Fibroblast of lung (primary cell): ENCODE measurements at regions not wholly inside any gene's neighbourhood (a gene's known extent, or its start where the extent isn't known, plus 50 kb on each side); places are given as distances from the start of the nearest gene placed in this dataset.
"Not testable (repeated sequence)": the region's sequence is repeated elsewhere in the genome, so short reads cannot be mapped to it uniquely, and the experiment has no call there.

Experiments used
- EZH2 ChIP-seq: IDR thresholded peaks from 2 replicates; pipeline ENCODE4 v1.5.1; 2012; ENCODE audit warnings: low read length, control low read depth, mild to moderate bottlenecking; ENCODE audit errors: missing control alignments
- TF ChIP-seq, protein P1 (sequence below), 2 donors: IDR thresholded peaks in 1 of 2; conservative IDR thresholded peaks in 1 of 2; 1 replicate in 1 of 2; 2 replicates in 1 of 2; pipeline ENCODE4 v1.5.1; 2011 to 2012; ENCODE audit warnings: low read length in 2 of 2, control low read depth in 1 of 2, inconsistent platforms in 1 of 2, low read depth in 1 of 2, mild to moderate bottlenecking in 1 of 2

- TF ChIP-seq, protein P1, sequence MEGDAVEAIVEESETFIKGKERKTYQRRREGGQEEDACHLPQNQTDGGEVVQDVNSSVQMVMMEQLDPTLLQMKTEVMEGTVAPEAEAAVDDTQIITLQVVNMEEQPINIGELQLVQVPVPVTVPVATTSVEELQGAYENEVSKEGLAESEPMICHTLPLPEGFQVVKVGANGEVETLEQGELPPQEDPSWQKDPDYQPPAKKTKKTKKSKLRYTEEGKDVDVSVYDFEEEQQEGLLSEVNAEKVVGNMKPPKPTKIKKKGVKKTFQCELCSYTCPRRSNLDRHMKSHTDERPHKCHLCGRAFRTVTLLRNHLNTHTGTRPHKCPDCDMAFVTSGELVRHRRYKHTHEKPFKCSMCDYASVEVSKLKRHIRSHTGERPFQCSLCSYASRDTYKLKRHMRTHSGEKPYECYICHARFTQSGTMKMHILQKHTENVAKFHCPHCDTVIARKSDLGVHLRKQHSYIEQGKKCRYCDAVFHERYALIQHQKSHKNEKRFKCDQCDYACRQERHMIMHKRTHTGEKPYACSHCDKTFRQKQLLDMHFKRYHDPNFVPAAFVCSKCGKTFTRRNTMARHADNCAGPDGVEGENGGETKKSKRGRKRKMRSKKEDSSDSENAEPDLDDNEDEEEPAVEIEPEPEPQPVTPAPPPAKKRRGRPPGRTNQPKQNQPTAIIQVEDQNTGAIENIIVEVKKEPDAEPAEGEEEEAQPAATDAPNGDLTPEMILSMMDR (conservative IDR thresholded peaks at IDR 0.05 in 1 of 2, IDR thresholded peaks at IDR 0.05 in 1 of 2; ENCODE audit: low read depth in 1 of 2, low read length in 2 of 2): not testable (repeated sequence)
- not testable (repeated sequence) for TF ChIP-seq EZH2
Measured at GRCh38 chr21:15298755-15299154, 234.0 kb upstream of the NRIP1 start.
